GM12878 (cell line): ENCODE measurements at regions not wholly inside any gene's neighbourhood (a gene's known extent, or its start where the extent isn't known, plus 50 kb on each side); places are given as distances from the start of the nearest gene placed in this dataset.

Source experiments
- ATAC-seq: fragments of 200-7000 bp; cut with Tn5 transposase; 3 replicates; pipeline ENCODE4 v1.9.1; 2020; ENCODE audit warnings: mild to moderate bottlenecking, moderate library complexity
- BruUV-seq: library from RNA; stranded (reverse); fragments of 400-500 nt; replicated peaks from 2 replicates; lab custom pipeline; 2021; lab: Mats Ljungman, UMichigan
- CTCF ChIA-PET: fragments of 300-600 bp; sonication (Branson Sonifier 250); formaldehyde crosslinking; extraction: SDS; loops from one replicate; lab custom pipeline; 2021; ENCODE audit warnings: inconsistent platforms; lab: Yijun Ruan, JAX
- POLR2A ChIA-PET: fragments of 350-600 bp; formaldehyde crosslinking; extraction: SDS; loops from one replicate; lab custom pipeline; 2021; ENCODE audit warnings: inconsistent platforms; lab: Charles Lee
- RAD21 ChIA-PET: fragments of 300-600 bp; sonication (Branson Sonifier 250); formaldehyde crosslinking; loops from one replicate; lab custom pipeline; 2023; ENCODE audit warnings: antibody characterized with exemption; ENCODE audit not compliant: unreplicated experiment; lab: Charles Lee
- SMC1A ChIA-PET: fragments of 300-600 bp; sonication (Branson Sonifier 250); formaldehyde crosslinking; loops from one replicate; lab custom pipeline; 2023; ENCODE audit not compliant: unreplicated experiment, uncharacterized antibody; lab: Charles Lee
- DNase-seq: peaks from one replicate; pipeline ENCODE4 v3.0.0-alpha.2; 2011; ENCODE audit warnings: low read depth, low spot score
- FAIRE-seq: peaks from 3 replicates; lab custom pipeline; 2011; peaks lifted over from hg19 to GRCh38; lab: Jason Lieb, UNC
- H2AFZ ChIP-seq: 2 replicates; pipeline ENCODE4 v1.6.0; 2011; ENCODE audit warnings: low read depth, low read length, control low read depth; ENCODE audit not compliant: control insufficient read depth
- H3K27ac ChIP-seq: 2 replicates; pipeline ENCODE4 v1.5.1; 2011; ENCODE audit warnings: control low read depth; ENCODE audit not compliant: control insufficient read depth, insufficient read depth
- H3K27me3 ChIP-seq, 2 experiments: replicated peaks in 1 of 2; 2 replicates each; pipeline versions ENCODE4 v1.6.0 to v1.6.1; 2011; ENCODE audit warnings: low read length in 1 of 2; ENCODE audit not compliant: control insufficient read depth in 2 of 2, insufficient read depth in 2 of 2
- H3K36me3 ChIP-seq, 2 experiments: 2 replicates each; pipeline ENCODE4 v1.5.1; 2011; ENCODE audit warnings: low read length in 1 of 2; ENCODE audit not compliant: control insufficient read depth in 2 of 2, insufficient read depth in 2 of 2
- H3K4me1 ChIP-seq: 2 replicates; pipeline ENCODE4 v1.6.1; 2011; ENCODE audit warnings: mild to moderate bottlenecking, low read length, moderate library complexity, mixed read lengths; ENCODE audit not compliant: control insufficient read depth, insufficient read depth
- H3K4me2 ChIP-seq: 2 replicates; pipeline ENCODE4 v1.6.0; 2011; ENCODE audit warnings: control low read depth; ENCODE audit not compliant: control insufficient read depth, insufficient read depth
- H3K4me3 ChIP-seq: fragments of 200-600 bp; sonication (generic); 2 replicates; pipeline ENCODE4 v1.5.1; 2016
- H3K79me2 ChIP-seq: 2 replicates; pipeline ENCODE4 v1.6.0; 2011; ENCODE audit warnings: low read length; ENCODE audit not compliant: control insufficient read depth, insufficient read depth
- H3K9ac ChIP-seq: 2 replicates; pipeline ENCODE4 v1.8.0; 2011; ENCODE audit warnings: low read length, control low read depth, mixed read lengths; ENCODE audit not compliant: control insufficient read depth, insufficient read depth
- H3K9me3 ChIP-seq: replicated peaks from 3 replicates; pipeline ENCODE4 v1.5.1; 2011; ENCODE audit warnings: mild to moderate bottlenecking, low read length; ENCODE audit not compliant: control insufficient read depth, insufficient read depth
- H4K20me1 ChIP-seq: 2 replicates; pipeline ENCODE4 v1.6.0; 2011; ENCODE audit not compliant: control insufficient read depth, insufficient read depth
- E2F8 ChIP-seq: fragments of 450-650 bp; IDR thresholded peaks from 2 replicates; pipeline ENCODE4 v1.6.1; 2018; ENCODE audit warnings: mild to moderate bottlenecking, low read depth, moderate library complexity; ENCODE audit not compliant: partially characterized antibody
- FOS ChIP-seq: IDR thresholded peaks from 3 replicates; pipeline ENCODE4 v1.6.1; 2011; ENCODE audit warnings: borderline replicate concordance; ENCODE audit not compliant: insufficient read length; ENCODE audit errors: extremely low read depth
- GABPA ChIP-seq: IDR thresholded peaks from 2 replicates; pipeline ENCODE4 v1.6.1; 2014; ENCODE audit warnings: antibody characterized with exemption, low read depth, mild to moderate bottlenecking, inconsistent platforms
- KAT2A ChIP-seq: conservative IDR thresholded peaks from 2 replicates; pipeline ENCODE4 v1.6.1; 2011; ENCODE audit warnings: low read depth, low read length; ENCODE audit not compliant: control insufficient read depth
- MXI1 ChIP-seq: fragments of 150-350 bp; IDR thresholded peaks from 2 replicates; pipeline ENCODE4 v1.6.1; 2011; ENCODE audit warnings: low read depth, mild to moderate bottlenecking, inconsistent platforms, low read length, improper control_type of control experiment
- POLR2AphosphoS2 ChIP-seq: IDR thresholded peaks from 2 replicates; pipeline ENCODE4 v1.6.1; 2011; ENCODE audit warnings: low read depth, mild to moderate bottlenecking, low read length, improper control_type of control experiment, moderate library complexity
- RFX5 ChIP-seq: IDR thresholded peaks from 2 replicates; pipeline ENCODE4 v1.6.1; 2011; ENCODE audit warnings: low read depth, low read length, improper control_type of control experiment
- STAT1 ChIP-seq: fragments of 450-650 bp; conservative IDR thresholded peaks from 2 replicates; pipeline ENCODE4 v1.6.1; 2014; ENCODE audit warnings: antibody characterized with exemption, mild to moderate bottlenecking
- ZNF384 ChIP-seq: IDR thresholded peaks from 2 replicates; pipeline ENCODE4 v1.6.1; 2012; ENCODE audit warnings: low read depth, mild to moderate bottlenecking, low read length, improper control_type of control experiment, borderline replicate concordance
- WGBS: methylation state at CpG from one replicate; pipeline ENCODE4 v1.1.6; 2016; ENCODE audit warnings: low lambda C conversion rate; ENCODE audit not compliant: insufficient replicate concordance, insufficient coverage; ENCODE audit errors: missing lambda C conversion rate; 5-methylcytosine and 5-hydroxymethylcytosine counted together
- in situ Hi-C: fragments of 300-500 bp; cut with MboI; formaldehyde crosslinking; loops from 9 replicates; pipeline ENCODE4 v1.14.3; 2018; ENCODE audit warnings: mixed read lengths
- intact Hi-C: fragments of 100-400 bp; cut with micrococcal nuclease; formaldehyde crosslinking; loops from one replicate; pipeline ENCODE4 v1.14.2; 2022; ENCODE audit not compliant: unreplicated experiment
- TF ChIP-seq, protein P1 (sequence below): IDR thresholded peaks from 2 replicates; pipeline ENCODE4 v1.6.1; 2011; ENCODE audit warnings: mild to moderate bottlenecking, low read depth, low read length, moderate library complexity; ENCODE audit not compliant: insufficient replicate concordance

- Histone ChIP-seq H3K9me3 (no peaks in the 10 kb centered on the region), H3K4me1 (no peaks in the 10 kb centered on the region), H3K36me3 (no peaks in the 10 kb centered on the region), H3K27ac (no peak overlapping the region), H3K27me3 (no peaks in the 10 kb centered on the region), H4K20me1 (no peaks in the 10 kb centered on the region), H2AFZ (no peak overlapping the region), H3K9ac (no peak overlapping the region), H3K4me2 (no peak overlapping the region), H3K4me3 (no peak overlapping the region), H3K79me2 (no peaks in the 10 kb centered on the region)
- TF ChIP-seq STAT1 (no peak), FOS (no peak), ZNF384 (no peak), MXI1 (no peak), POLR2AphosphoS2 (no peak), RFX5 (no peak), E2F8 (no peak), GABPA (no peak), KAT2A (no peak)
- TF ChIP-seq, protein P1, sequence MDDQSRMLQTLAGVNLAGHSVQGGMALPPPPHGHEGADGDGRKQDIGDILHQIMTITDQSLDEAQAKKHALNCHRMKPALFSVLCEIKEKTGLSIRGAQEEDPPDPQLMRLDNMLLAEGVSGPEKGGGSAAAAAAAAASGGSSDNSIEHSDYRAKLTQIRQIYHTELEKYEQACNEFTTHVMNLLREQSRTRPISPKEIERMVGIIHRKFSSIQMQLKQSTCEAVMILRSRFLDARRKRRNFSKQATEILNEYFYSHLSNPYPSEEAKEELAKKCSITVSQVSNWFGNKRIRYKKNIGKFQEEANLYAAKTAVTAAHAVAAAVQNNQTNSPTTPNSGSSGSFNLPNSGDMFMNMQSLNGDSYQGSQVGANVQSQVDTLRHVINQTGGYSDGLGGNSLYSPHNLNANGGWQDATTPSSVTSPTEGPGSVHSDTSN: no peak
- ChIA-PET SMC1A (no interaction called here), POLR2A (no interaction called here), RAD21 (no interaction called here), CTCF (no interaction called here)
- DNase-seq: no peak
- WGBS: 17% methylated on average over 3 of the region's 3 CpGs
- FAIRE-seq: no peak
- no peak for ATAC-seq
- no TSS peak for BruUV-seq
- intact Hi-C loops (no loop called here), in situ Hi-C loops (no loop called here)
Measured at GRCh38 chr3:70813311-70813710, 500.9 kb upstream of the MDFIC2 start.
